ENCODE measurements at regions not wholly inside any gene's neighbourhood (a gene's known extent, or its start where the extent isn't known, plus 50 kb on each side); places are given as distances from the start of the nearest gene placed in this dataset.

- Histone ChIP-seq H3K9me3 (ENCODE audit: low read depth, low read length, poor library complexity, severe bottlenecking) (peaks cover 9% of the 10 kb centered on the region), H3K27me3 (replicated peaks; ENCODE audit: insufficient read depth, low read depth, low read length, poor library complexity) (no peaks in the 10 kb centered on the region), H3K36me3 (ENCODE audit: insufficient read depth, low read length, poor library complexity, severe bottlenecking) (no peaks in the 10 kb centered on the region), H3K27ac (ENCODE audit: low read depth, low read length, poor library complexity, severe bottlenecking) (no peak overlapping the region), H3K4me1 (ENCODE audit: insufficient read depth, low read length, poor library complexity, severe bottlenecking) (no peaks in the 10 kb centered on the region), H3K4me3 (ENCODE audit: low read depth, low read length, poor library complexity, severe bottlenecking) (no peak overlapping the region)
- intact Hi-C loops (cut with micrococcal nuclease; ENCODE audit: unreplicated experiment): no loop called here
- BruUV-seq (replicated peaks): no TSS peak
- no peak for DNase-seq (ENCODE audit: low spot score)
- POLR2A ChIA-PET (ENCODE audit: low non-redundant PET): no interaction called here
- CTCF ChIA-PET: no interaction called here
- TF ChIP-seq EZH2 (IDR thresholded peaks at IDR 0.05; ENCODE audit: borderline replicate concordance, low read depth, low read length, poor library complexity, severe bottlenecking): no peak
- TF ChIP-seq CTCF (conservative IDR thresholded peaks at IDR 0.05; ENCODE audit: low read depth, low read length): no peak
Observed at GRCh38 chr18:73249030-73249429, 381.2 kb upstream of the NETO1 start.

- H3K4me1 ChIP-seq (ENCODE audit: insufficient read depth, low read length, poor library complexity, severe bottlenecking): no peaks in the 10 kb centered on the region
- peaks cover 9% of the 10 kb centered on the region for H3K9me3 ChIP-seq (ENCODE audit: low read depth, low read length, poor library complexity, severe bottlenecking)
- intact Hi-C loops (cut with micrococcal nuclease; ENCODE audit: unreplicated experiment): no loop called here
- CTCF ChIA-PET: no interaction called here
- TF ChIP-seq CTCF (conservative IDR thresholded peaks at IDR 0.05; ENCODE audit: low read depth, low read length) (no peak), EZH2 (IDR thresholded peaks at IDR 0.05; ENCODE audit: borderline replicate concordance, low read depth, low read length, poor library complexity, severe bottlenecking) (no peak)
- no peak overlapping the region for H3K4me3 ChIP-seq (ENCODE audit: low read depth, low read length, poor library complexity, severe bottlenecking)
- POLR2A ChIA-PET (ENCODE audit: low non-redundant PET): no interaction called here
- DNase-seq (ENCODE audit: low spot score): no peak
- BruUV-seq (replicated peaks): no TSS peak
- H3K27me3 ChIP-seq (replicated peaks; ENCODE audit: insufficient read depth, low read depth, low read length, poor library complexity): no peaks in the 10 kb centered on the region
- no peaks in the 10 kb centered on the region for H3K36me3 ChIP-seq (ENCODE audit: insufficient read depth, low read length, poor library complexity, severe bottlenecking)
- H3K27ac ChIP-seq (ENCODE audit: low read depth, low read length, poor library complexity, severe bottlenecking): no peak overlapping the region
Observed at GRCh38 chr18:73246763-73247162, 379.0 kb upstream of the NETO1 start.

GRCh38 chr18:73245345-73245744, 377.6 kb upstream of the NETO1 start:
- ChIA-PET POLR2A (ENCODE audit: low non-redundant PET) (no interaction called here), CTCF (no interaction called here)
- BruUV-seq (replicated peaks): no TSS peak
- Histone ChIP-seq H3K9me3 (ENCODE audit: low read depth, low read length, poor library complexity, severe bottlenecking) (peaks cover 4% of the 10 kb centered on the region), H3K4me3 (ENCODE audit: low read depth, low read length, poor library complexity, severe bottlenecking) (no peak overlapping the region), H3K4me1 (ENCODE audit: insufficient read depth, low read length, poor library complexity, severe bottlenecking) (no peaks in the 10 kb centered on the region), H3K27ac (ENCODE audit: low read depth, low read length, poor library complexity, severe bottlenecking) (no peak overlapping the region), H3K27me3 (replicated peaks; ENCODE audit: insufficient read depth, low read depth, low read length, poor library complexity) (no peaks in the 10 kb centered on the region), H3K36me3 (ENCODE audit: insufficient read depth, low read length, poor library complexity, severe bottlenecking) (no peaks in the 10 kb centered on the region)
- TF ChIP-seq EZH2 (IDR thresholded peaks at IDR 0.05; ENCODE audit: borderline replicate concordance, low read depth, low read length, poor library complexity, severe bottlenecking) (no peak), CTCF (conservative IDR thresholded peaks at IDR 0.05; ENCODE audit: low read depth, low read length) (no peak)
- DNase-seq (ENCODE audit: low spot score): no peak
- intact Hi-C loops (cut with micrococcal nuclease; ENCODE audit: unreplicated experiment): no loop called here

Measured in A673 (cell line).